Fibroblast of lung (primary cell): ENCODE measurements at regions not wholly inside any gene's neighbourhood (a gene's known extent, or its start where the extent isn't known, plus 50 kb on each side); places are given as distances from the start of the nearest gene placed in this dataset.

ENCODE experiments used
- EZH2 ChIP-seq: IDR thresholded peaks from 2 replicates; pipeline ENCODE4 v1.5.1; 2012; ENCODE audit warnings: low read length, control low read depth, mild to moderate bottlenecking; ENCODE audit errors: missing control alignments
- TF ChIP-seq, protein P1 (sequence below), 2 donors: IDR thresholded peaks in 1 of 2; conservative IDR thresholded peaks in 1 of 2; 1 replicate in 1 of 2; 2 replicates in 1 of 2; pipeline ENCODE4 v1.5.1; 2011 to 2012; ENCODE audit warnings: low read length in 2 of 2, control low read depth in 1 of 2, inconsistent platforms in 1 of 2, low read depth in 1 of 2, mild to moderate bottlenecking in 1 of 2

DNA sequence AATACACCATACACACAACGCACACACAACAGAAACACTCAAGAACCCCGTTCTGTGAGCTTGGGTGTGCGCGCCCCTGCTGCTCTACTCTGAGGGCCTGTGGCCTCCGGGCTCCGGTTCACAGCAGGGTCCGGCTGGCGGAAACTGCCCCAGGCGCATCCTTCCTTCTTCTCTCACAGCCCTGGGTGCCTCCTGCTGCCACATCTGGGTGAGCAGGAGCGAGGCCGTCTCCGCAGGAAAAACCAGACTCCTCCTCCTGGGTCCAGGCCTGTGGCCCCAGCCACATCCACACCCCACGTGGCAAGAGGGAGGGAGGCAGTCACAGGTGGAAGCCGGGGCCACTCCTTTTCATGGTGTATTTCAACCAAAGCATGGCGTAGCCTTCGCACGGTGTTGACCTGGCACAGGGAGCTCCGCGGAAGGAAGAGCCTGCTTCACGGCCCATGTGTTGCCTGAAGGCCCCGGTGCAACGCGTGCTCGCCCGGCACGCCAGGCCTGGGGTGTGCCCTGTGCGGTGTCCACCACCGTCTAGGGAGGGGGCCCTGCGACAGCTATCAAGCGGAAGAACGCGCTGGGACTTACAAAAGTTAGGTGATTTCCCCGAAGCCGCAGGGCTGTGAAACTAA, 1502.7 kb downstream of the TBC1D22A start:
- TF ChIP-seq, protein P1, sequence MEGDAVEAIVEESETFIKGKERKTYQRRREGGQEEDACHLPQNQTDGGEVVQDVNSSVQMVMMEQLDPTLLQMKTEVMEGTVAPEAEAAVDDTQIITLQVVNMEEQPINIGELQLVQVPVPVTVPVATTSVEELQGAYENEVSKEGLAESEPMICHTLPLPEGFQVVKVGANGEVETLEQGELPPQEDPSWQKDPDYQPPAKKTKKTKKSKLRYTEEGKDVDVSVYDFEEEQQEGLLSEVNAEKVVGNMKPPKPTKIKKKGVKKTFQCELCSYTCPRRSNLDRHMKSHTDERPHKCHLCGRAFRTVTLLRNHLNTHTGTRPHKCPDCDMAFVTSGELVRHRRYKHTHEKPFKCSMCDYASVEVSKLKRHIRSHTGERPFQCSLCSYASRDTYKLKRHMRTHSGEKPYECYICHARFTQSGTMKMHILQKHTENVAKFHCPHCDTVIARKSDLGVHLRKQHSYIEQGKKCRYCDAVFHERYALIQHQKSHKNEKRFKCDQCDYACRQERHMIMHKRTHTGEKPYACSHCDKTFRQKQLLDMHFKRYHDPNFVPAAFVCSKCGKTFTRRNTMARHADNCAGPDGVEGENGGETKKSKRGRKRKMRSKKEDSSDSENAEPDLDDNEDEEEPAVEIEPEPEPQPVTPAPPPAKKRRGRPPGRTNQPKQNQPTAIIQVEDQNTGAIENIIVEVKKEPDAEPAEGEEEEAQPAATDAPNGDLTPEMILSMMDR (conservative IDR thresholded peaks at IDR 0.05 in 1 of 2, IDR thresholded peaks at IDR 0.05 in 1 of 2; ENCODE audit: low read depth in 1 of 2, low read length in 2 of 2): no peak
- TF ChIP-seq EZH2: no peak
